RWPE2 (cell line): ENCODE measurements at regions not wholly inside any gene's neighbourhood (a gene's known extent, or its start where the extent isn't known, plus 50 kb on each side); places are given as distances from the start of the nearest gene placed in this dataset.

Experiments
- ATAC-seq: fragments of 200-7000 bp; cut with Tn5 transposase; 3 replicates; pipeline ENCODE4 v1.9.1; 2021; ENCODE audit warnings: low read depth
- DNase-seq: peaks from one replicate; pipeline ENCODE4 v3.0.0-alpha.2; 2020; ENCODE audit warnings: low spot score
- H3K27ac ChIP-seq: fragments of 450-650 bp; 2 replicates; pipeline ENCODE4 v1.5.1; 2017; ENCODE audit warnings: mild to moderate bottlenecking; ENCODE audit not compliant: poor library complexity, severe bottlenecking
- H3K27me3 ChIP-seq: fragments of 250-450 bp; sonication (Bioruptor Pico); 2 replicates; pipeline ENCODE4 v1.5.1; 2021; ENCODE audit warnings: mild to moderate bottlenecking, moderate library complexity; ENCODE audit not compliant: insufficient read depth, poor library complexity, severe bottlenecking
- H3K36me3 ChIP-seq: fragments of 250-450 bp; sonication (Bioruptor Pico); 2 replicates; pipeline ENCODE4 v1.5.1; 2020; ENCODE audit warnings: low read depth, mild to moderate bottlenecking, moderate library complexity
- H3K4me1 ChIP-seq: fragments of 250-450 bp; sonication (Bioruptor Pico); 2 replicates; pipeline ENCODE4 v1.5.1; 2021; ENCODE audit warnings: mild to moderate bottlenecking, moderate library complexity; ENCODE audit not compliant: insufficient read depth, poor library complexity, severe bottlenecking
- H3K4me3 ChIP-seq: fragments of 250-450 bp; sonication (Bioruptor Pico); 2 replicates; pipeline ENCODE4 v1.5.1; 2021; ENCODE audit warnings: mild to moderate bottlenecking, moderate library complexity; ENCODE audit not compliant: severe bottlenecking
- H3K9me3 ChIP-seq: fragments of 250-450 bp; sonication (Bioruptor Pico); 2 replicates; pipeline ENCODE4 v1.5.1; 2021; ENCODE audit warnings: mild to moderate bottlenecking, moderate library complexity; ENCODE audit not compliant: severe bottlenecking
- CTCF ChIP-seq: fragments of 450-650 bp; IDR thresholded peaks from one replicate; pipeline ENCODE4 v1.5.1; 2017; ENCODE audit warnings: mild to moderate bottlenecking, moderate library complexity; ENCODE audit not compliant: poor library complexity, severe bottlenecking

GRCh38 chr2:30392097-30392496 lies 54.9 kb upstream of the LCLAT1 start:
- TF ChIP-seq CTCF: no peak
- no peak for DNase-seq
- H3K4me3 ChIP-seq: no peak overlapping the region
- H3K27me3 ChIP-seq: no peaks in the 10 kb centered on the region
- H3K4me1 ChIP-seq: no peaks in the 10 kb centered on the region
- no peak for ATAC-seq
- H3K27ac ChIP-seq: no peak overlapping the region
- no peaks in the 10 kb centered on the region for H3K36me3 ChIP-seq
- no peaks in the 10 kb centered on the region for H3K9me3 ChIP-seq

- no peak for ATAC-seq
- no peak overlapping the region for H3K4me3 ChIP-seq
- DNase-seq: no peak
- H3K27ac ChIP-seq: no peak overlapping the region
- H3K4me1 ChIP-seq: no peaks in the 10 kb centered on the region
- no peaks in the 10 kb centered on the region for H3K27me3 ChIP-seq
- H3K36me3 ChIP-seq: no peaks in the 10 kb centered on the region
- H3K9me3 ChIP-seq: no peaks in the 10 kb centered on the region
- TF ChIP-seq CTCF: no peak
These were observed 53.5 kb upstream of the LCLAT1 start for GRCh38 chr2:30393510-30393909.

DNA sequence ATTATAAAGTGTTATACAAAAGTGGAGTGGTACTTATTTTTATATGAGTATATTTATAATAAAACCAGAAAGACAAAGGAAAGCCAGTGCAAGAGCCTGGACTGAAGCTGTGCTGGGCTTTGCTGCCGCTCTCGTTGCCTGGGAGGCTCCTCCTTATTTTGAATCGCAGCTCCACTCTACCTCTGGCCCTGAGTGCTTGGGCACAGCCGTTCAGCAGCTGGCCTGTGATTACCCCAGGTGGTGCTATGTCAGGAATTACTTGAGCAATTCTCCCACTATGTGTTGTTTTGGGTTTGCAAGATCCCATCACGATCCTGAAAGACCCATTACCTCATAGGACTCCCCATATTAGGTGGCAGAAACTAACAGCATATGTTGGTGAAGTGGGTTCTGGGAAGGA lies 53.0 kb upstream of the LCLAT1 start:
- Histone ChIP-seq H3K27ac (no peak overlapping the region), H3K27me3 (no peaks in the 10 kb centered on the region), H3K4me3 (no peak overlapping the region), H3K36me3 (no peaks in the 10 kb centered on the region), H3K9me3 (no peaks in the 10 kb centered on the region), H3K4me1 (no peaks in the 10 kb centered on the region)
- ATAC-seq: no peak
- DNase-seq: no peak
- TF ChIP-seq CTCF: no peak

DNA sequence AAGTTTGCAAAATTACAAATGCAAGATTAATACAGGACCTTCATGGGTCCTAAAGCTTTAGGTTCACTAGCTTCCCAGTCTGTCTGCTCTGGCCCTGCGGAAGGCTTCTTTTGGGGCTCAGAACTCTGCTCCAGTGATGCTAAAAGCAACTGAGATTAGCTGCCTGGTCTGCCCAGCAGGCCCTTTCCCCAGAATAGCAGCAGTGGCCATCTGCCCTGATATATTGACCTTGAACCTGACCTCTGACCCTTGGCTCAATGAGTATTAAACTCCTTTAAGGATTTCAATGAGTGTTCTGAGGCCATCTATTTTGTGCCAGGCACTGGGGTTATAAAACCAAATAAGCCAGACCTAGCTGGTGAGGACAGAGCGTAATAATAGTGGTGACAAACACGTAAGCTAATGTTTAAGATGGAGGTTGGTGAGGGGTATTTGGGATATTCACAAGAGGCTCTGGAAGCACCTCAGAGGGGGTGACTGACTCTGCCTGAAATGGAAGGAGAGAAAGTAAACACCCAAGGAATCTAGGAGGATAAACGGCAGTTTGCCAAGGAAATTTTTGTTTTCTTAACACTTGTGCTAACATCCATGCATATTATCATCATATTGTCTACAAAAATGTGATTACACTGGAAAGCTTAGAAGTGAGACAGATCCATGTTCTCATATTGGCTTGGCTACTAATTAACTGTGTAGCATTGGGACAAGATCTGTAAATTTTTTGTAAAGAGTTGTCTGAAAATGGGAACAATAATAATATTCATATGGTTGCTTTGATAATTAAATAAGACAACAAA lies 50.4 kb upstream of the LCLAT1 start:
- Histone ChIP-seq H3K9me3 (no peaks in the 10 kb centered on the region), H3K27me3 (no peaks in the 10 kb centered on the region), H3K4me1 (no peaks in the 10 kb centered on the region), H3K36me3 (no peaks in the 10 kb centered on the region), H3K27ac (no peak overlapping the region), H3K4me3 (no peak overlapping the region)
- ATAC-seq (no peak), DNase-seq (no peak)
- TF ChIP-seq CTCF: no peak
